Thyroid gland (tissue), 4 donors: ENCODE measurements at regions not wholly inside any gene's neighbourhood (a gene's known extent, or its start where the extent isn't known, plus 50 kb on each side); places are given as distances from the start of the nearest gene placed in this dataset.

Experiments
- DNase-seq, 2 donors: peaks; one replicate each; pipeline ENCODE4 v3.0.0-alpha.2; 2019
- H3K27ac ChIP-seq, 3 donors: fragments of 200-600 bp; sonication (generic); 1 replicate in 2 of 3; 2 replicates in 1 of 3; pipeline ENCODE4 v1.5.1; 2016 to 2019; ENCODE audit warnings: mild to moderate bottlenecking in 1 of 3, moderate library complexity in 1 of 3
- H3K27me3 ChIP-seq: fragments of 200-600 bp; sonication (generic); one replicate; pipeline ENCODE4 v1.5.1; 2019
- H3K36me3 ChIP-seq, 2 donors: fragments of 200-600 bp; sonication (generic); one replicate each; pipeline ENCODE4 v1.5.1; 2016 to 2019
- H3K4me1 ChIP-seq, 2 donors: fragments of 200-600 bp; sonication (generic); one replicate each; pipeline ENCODE4 v1.5.1; 2017 to 2019
- H3K4me3 ChIP-seq, 3 donors: fragments of 200-600 bp; sonication (generic); replicated peaks in 1 of 3; 1 replicate in 2 of 3; 2 replicates in 1 of 3; pipeline ENCODE4 v1.5.1; 2016; ENCODE audit warnings: mild to moderate bottlenecking in 1 of 3
- H3K9me3 ChIP-seq: fragments of 200-600 bp; sonication (generic); one replicate; pipeline ENCODE4 v1.5.1; 2017
- POLR2A ChIP-seq, 2 donors: fragments of 450-650 bp; IDR thresholded peaks; one replicate each; pipeline ENCODE4 v1.6.1; 2017; ENCODE audit warnings: antibody characterized with exemption in 2 of 2, mild to moderate bottlenecking in 2 of 2, moderate library complexity in 1 of 2
- WGBS, 2 donors: methylation state at CpG; one replicate each; pipeline ENCODE4 v1.1.5; 2017; 5-methylcytosine and 5-hydroxymethylcytosine counted together
- intact Hi-C: fragments of 100-400 bp; cut with DNase I; formaldehyde crosslinking; loops from one replicate; pipeline ENCODE4 v1.15.1; 2023
- TF ChIP-seq, protein P1 (sequence below), 6 experiments: fragments of 200-600 bp in 3 of 6; fragments of 450-650 bp in 3 of 6; sonication (generic) in 3 of 6; IDR thresholded peaks; one replicate each; pipeline ENCODE4 v1.5.1; 2016 to 2019; ENCODE audit warnings: antibody characterized with exemption in 6 of 6, mild to moderate bottlenecking in 2 of 6, inconsistent platforms in 1 of 6, moderate library complexity in 1 of 6

DNA sequence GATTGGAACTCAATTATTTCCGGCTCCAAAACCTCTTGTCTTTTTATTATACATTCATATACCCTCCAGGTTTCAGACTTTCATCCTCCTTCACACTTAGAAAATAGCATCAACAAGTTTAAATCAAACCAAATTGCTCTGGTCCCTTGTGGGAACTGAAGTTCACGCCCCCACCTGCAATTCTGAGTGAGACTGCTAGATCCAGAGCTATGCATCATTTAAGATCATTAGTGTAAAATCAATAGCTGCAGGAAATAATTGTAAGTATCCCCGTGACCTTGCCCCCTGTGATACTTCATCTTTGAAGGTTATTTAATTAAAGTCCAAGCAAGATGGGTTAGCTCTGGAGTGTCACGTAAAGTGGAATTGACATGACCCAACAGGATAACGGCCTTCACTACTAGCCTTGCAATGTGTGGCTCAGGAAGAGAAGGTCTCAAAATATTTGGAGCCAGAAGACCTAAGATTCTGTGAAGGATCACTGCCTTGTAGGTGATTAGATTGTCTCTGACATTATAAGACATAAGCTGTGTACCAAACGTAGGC, 742.2 kb upstream of the LRRC4C start:
- intact Hi-C loops, result no loop called here
- 77 to 87% methylated on average over 6 of the region's 6 CpGs for WGBS, 2 donors
- Histone ChIP-seq H3K27ac (no peak overlapping the region), H3K9me3 (no peaks in the 10 kb centered on the region), H3K4me1 (no peaks in the 10 kb centered on the region), H3K36me3 (no peaks in the 10 kb centered on the region), H3K27me3 (no peaks in the 10 kb centered on the region), H3K4me3 (no peak overlapping the region)
- no peak for DNase-seq
- no peak for TF ChIP-seq POLR2A (IDR thresholded peaks at IDR 0.05)
- TF ChIP-seq, protein P1, sequence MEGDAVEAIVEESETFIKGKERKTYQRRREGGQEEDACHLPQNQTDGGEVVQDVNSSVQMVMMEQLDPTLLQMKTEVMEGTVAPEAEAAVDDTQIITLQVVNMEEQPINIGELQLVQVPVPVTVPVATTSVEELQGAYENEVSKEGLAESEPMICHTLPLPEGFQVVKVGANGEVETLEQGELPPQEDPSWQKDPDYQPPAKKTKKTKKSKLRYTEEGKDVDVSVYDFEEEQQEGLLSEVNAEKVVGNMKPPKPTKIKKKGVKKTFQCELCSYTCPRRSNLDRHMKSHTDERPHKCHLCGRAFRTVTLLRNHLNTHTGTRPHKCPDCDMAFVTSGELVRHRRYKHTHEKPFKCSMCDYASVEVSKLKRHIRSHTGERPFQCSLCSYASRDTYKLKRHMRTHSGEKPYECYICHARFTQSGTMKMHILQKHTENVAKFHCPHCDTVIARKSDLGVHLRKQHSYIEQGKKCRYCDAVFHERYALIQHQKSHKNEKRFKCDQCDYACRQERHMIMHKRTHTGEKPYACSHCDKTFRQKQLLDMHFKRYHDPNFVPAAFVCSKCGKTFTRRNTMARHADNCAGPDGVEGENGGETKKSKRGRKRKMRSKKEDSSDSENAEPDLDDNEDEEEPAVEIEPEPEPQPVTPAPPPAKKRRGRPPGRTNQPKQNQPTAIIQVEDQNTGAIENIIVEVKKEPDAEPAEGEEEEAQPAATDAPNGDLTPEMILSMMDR (IDR thresholded peaks at IDR 0.05), result no peak

DNA sequence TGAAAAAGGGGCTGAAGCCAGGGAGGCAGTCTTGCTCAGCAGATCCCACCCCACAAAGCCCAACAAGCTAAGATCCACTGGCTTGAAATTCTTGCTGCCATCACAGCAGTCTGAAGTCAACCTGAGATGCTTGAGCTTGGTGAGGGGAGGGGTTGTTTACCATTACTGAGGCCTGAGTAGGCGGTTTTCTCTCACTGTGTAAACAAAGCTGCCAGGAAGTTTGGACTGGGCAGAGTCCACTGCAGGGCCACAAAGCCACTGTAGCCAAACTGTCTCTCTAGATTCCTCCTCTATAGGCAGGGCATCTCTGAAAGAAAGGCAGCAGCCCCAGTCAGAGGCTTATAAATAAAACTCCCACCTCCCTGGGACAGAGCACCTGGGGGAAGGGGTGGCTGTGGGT, 746.1 kb upstream of the LRRC4C start:
- Histone ChIP-seq H3K27me3 (no peaks in the 10 kb centered on the region), H3K27ac (no peak overlapping the region), H3K9me3 (no peaks in the 10 kb centered on the region), H3K4me3 (no peak overlapping the region), H3K36me3 (no peaks in the 10 kb centered on the region), H3K4me1 (no peaks in the 10 kb centered on the region)
- 40% methylated on average over 1 of the region's 1 CpG; no CpG with 5 or more reads in 1 of the 2 donors for WGBS, 2 donors
- TF ChIP-seq, protein P1 (IDR thresholded peaks at IDR 0.05), result no peak
- no peak for TF ChIP-seq POLR2A (IDR thresholded peaks at IDR 0.05)
- DNase-seq, result no peak
- intact Hi-C loops, result no loop called here

GRCh38 chr11:42225664-42226063, 766.2 kb upstream of the LRRC4C start:
- no peaks in the 10 kb centered on the region for H3K27me3 ChIP-seq
- H3K9me3 ChIP-seq, result no peaks in the 10 kb centered on the region
- H3K4me1 ChIP-seq, result no peaks in the 10 kb centered on the region
- TF ChIP-seq POLR2A (IDR thresholded peaks at IDR 0.05), result no peak
- TF ChIP-seq, protein P1 (IDR thresholded peaks at IDR 0.05), result no peak
- no peak overlapping the region for H3K4me3 ChIP-seq
- H3K36me3 ChIP-seq, result no peaks in the 10 kb centered on the region
- DNase-seq, result no peak
- intact Hi-C loops, result no loop called here
- no peak overlapping the region for H3K27ac ChIP-seq

DNA sequence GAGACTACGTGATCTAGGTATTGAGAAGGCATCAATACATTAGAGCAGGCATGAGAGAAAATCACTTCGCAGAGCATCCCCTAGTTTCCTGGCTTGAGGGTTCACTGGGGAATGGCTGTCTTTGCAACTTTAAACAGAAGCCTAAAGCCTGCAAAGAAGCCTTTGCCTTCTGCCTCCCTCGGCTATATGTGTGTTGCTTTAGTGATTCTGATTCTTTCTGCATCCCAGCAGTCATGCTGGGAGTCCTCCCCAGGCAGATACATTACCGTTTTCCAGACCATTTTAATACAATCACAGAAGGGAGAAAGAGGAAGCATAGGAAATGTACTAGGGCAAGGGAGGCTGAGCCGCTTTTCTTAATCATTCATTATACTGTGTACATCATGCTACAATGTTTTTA, 773.2 kb upstream of the LRRC4C start:
- H3K36me3 ChIP-seq, result no peaks in the 10 kb centered on the region
- H3K27me3 ChIP-seq, result no peaks in the 10 kb centered on the region
- intact Hi-C loops, result no loop called here
- H3K4me3 ChIP-seq, result no peak overlapping the region
- no peak overlapping the region for H3K27ac ChIP-seq
- TF ChIP-seq, protein P1 (IDR thresholded peaks at IDR 0.05), result no peak
- no peak for TF ChIP-seq POLR2A (IDR thresholded peaks at IDR 0.05)
- WGBS, 2 donors, result 62 to 65% methylated on average over 5 of the region's 5 CpGs
- DNase-seq, result no peak
- no peaks in the 10 kb centered on the region for H3K4me1 ChIP-seq
- H3K9me3 ChIP-seq, result no peaks in the 10 kb centered on the region

- Histone ChIP-seq H3K4me3 (no peak overlapping the region), H3K27me3 (no peaks in the 10 kb centered on the region), H3K4me1 (no peaks in the 10 kb centered on the region), H3K9me3 (no peaks in the 10 kb centered on the region), H3K36me3 (no peaks in the 10 kb centered on the region), H3K27ac (no peak overlapping the region)
- intact Hi-C loops, result no loop called here
- DNase-seq, result no peak
- TF ChIP-seq, protein P1 (IDR thresholded peaks at IDR 0.05), result no peak
- TF ChIP-seq POLR2A (IDR thresholded peaks at IDR 0.05), result no peak
- WGBS, 2 donors, result 54 to 83% methylated on average over 1 of the region's 1 CpG
Observed at GRCh38 chr11:42234451-42234951, 775.0 kb upstream of the LRRC4C start.
